Loucy (cell line): ENCODE measurements at regions not wholly inside any gene's neighbourhood (a gene's known extent, or its start where the extent isn't known, plus 50 kb on each side); places are given as distances from the start of the nearest gene placed in this dataset.

Source experiments
- EZH2phosphoT487 ChIP-seq: fragments of 200-600 bp; IDR thresholded peaks from 2 replicates; pipeline ENCODE4 v1.6.1; 2018; ENCODE audit warnings: antibody characterized with exemption, mild to moderate bottlenecking, moderate library complexity, borderline replicate concordance
- TF ChIP-seq, protein P1 (sequence below): fragments of 200-600 bp; sonication (generic); conservative IDR thresholded peaks from 2 replicates; pipeline ENCODE4 v1.5.1; 2014; ENCODE audit warnings: mild to moderate bottlenecking, antibody characterized with exemption, low read length

DNA sequence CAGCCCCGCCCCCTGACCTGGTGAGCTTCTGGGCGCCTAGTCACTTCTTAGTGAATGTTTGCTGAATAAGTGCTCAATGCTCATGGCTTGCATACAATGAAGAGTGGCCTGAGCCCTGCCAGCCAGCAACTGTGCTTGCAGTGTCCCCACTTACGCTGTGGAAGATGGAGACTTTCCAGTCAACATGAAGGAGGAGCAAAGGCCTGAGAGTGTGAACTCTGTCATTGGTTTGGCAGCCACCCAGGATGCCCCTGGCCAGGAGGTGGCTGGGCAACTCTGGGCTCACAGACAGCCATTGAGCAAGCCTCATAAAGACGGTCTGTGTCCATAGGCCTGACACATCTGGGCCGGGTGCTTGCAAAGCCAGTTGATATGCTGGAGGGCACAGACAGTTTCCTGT, 72.1 kb upstream of the MAMLD1 start:
- TF ChIP-seq, protein P1, sequence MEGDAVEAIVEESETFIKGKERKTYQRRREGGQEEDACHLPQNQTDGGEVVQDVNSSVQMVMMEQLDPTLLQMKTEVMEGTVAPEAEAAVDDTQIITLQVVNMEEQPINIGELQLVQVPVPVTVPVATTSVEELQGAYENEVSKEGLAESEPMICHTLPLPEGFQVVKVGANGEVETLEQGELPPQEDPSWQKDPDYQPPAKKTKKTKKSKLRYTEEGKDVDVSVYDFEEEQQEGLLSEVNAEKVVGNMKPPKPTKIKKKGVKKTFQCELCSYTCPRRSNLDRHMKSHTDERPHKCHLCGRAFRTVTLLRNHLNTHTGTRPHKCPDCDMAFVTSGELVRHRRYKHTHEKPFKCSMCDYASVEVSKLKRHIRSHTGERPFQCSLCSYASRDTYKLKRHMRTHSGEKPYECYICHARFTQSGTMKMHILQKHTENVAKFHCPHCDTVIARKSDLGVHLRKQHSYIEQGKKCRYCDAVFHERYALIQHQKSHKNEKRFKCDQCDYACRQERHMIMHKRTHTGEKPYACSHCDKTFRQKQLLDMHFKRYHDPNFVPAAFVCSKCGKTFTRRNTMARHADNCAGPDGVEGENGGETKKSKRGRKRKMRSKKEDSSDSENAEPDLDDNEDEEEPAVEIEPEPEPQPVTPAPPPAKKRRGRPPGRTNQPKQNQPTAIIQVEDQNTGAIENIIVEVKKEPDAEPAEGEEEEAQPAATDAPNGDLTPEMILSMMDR: no peak
- TF ChIP-seq EZH2phosphoT487: no peak
